ENCODE measurements at regions not wholly inside any gene's neighbourhood (a gene's known extent, or its start where the extent isn't known, plus 50 kb on each side); places are given as distances from the start of the nearest gene placed in this dataset.

DNA sequence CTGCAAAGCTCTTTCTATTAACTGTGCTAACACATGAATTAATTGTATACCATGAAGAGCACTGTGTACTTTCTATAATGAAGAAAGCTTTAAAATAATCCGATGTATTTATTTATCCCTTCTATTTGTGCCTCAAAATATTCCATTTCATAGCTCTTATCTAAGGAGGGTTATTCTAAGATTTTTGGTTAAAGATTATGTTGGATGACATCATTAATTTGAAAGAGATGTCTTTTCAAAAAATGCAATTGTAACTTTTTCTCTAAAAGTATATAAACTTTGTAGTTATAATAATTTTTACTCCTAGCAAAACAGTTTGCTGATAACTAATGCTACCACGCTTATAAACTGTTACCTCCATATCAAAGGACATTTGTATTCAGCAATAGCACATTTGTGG lies 192.4 kb upstream of the HSF2 start:
- Histone ChIP-seq H3K9me2 (replicated peaks; ENCODE audit: low read length) (no peaks in the 10 kb centered on the region), H3K9ac (ENCODE audit: low read length) (no peak overlapping the region), H2AFZ (ENCODE audit: low read length) (no peak overlapping the region), H3K36me3 (ENCODE audit: low read depth, low read length) (no peaks in the 10 kb centered on the region), H3F3A (ENCODE audit: low read length, unreplicated experiment) (no peaks in the 10 kb centered on the region), H3K4me1 (ENCODE audit: insufficient read depth, low read length) (no peaks in the 10 kb centered on the region), H4K20me1 (ENCODE audit: low read length) (no peaks in the 10 kb centered on the region), H3K9me3 (ENCODE audit: low read length) (no peaks in the 10 kb centered on the region), H3K27ac (ENCODE audit: low read length) (no peak overlapping the region), H3K4me2 (ENCODE audit: low read length) (no peak overlapping the region), H3K4me3 (ENCODE audit: low read length) (no peak overlapping the region), H3K79me2 (ENCODE audit: low read length) (no peaks in the 10 kb centered on the region), H3K27me3 (ENCODE audit: low read length) (no peaks in the 10 kb centered on the region)
- TF ChIP-seq, protein P1, sequence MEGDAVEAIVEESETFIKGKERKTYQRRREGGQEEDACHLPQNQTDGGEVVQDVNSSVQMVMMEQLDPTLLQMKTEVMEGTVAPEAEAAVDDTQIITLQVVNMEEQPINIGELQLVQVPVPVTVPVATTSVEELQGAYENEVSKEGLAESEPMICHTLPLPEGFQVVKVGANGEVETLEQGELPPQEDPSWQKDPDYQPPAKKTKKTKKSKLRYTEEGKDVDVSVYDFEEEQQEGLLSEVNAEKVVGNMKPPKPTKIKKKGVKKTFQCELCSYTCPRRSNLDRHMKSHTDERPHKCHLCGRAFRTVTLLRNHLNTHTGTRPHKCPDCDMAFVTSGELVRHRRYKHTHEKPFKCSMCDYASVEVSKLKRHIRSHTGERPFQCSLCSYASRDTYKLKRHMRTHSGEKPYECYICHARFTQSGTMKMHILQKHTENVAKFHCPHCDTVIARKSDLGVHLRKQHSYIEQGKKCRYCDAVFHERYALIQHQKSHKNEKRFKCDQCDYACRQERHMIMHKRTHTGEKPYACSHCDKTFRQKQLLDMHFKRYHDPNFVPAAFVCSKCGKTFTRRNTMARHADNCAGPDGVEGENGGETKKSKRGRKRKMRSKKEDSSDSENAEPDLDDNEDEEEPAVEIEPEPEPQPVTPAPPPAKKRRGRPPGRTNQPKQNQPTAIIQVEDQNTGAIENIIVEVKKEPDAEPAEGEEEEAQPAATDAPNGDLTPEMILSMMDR (conservative IDR thresholded peaks at IDR 0.05; ENCODE audit: low read depth, low read length) = no peak
- TF ChIP-seq EZH2phosphoT487 (IDR thresholded peaks at IDR 0.05; ENCODE audit: borderline replicate concordance, low read length) (no peak), EZH2 (IDR thresholded peaks at IDR 0.05; ENCODE audit: low read length, unreplicated experiment) (no peak)
- ATAC-seq = no peak
- no TSS peak for BruUV-seq (replicated peaks)
- no peak for DNase-seq
- intact Hi-C loops (cut with micrococcal nuclease) = no loop called here
- ChIA-PET POLR2A (ENCODE audit: unreplicated experiment) (no interaction called here), CTCF (no interaction called here)

DNA sequence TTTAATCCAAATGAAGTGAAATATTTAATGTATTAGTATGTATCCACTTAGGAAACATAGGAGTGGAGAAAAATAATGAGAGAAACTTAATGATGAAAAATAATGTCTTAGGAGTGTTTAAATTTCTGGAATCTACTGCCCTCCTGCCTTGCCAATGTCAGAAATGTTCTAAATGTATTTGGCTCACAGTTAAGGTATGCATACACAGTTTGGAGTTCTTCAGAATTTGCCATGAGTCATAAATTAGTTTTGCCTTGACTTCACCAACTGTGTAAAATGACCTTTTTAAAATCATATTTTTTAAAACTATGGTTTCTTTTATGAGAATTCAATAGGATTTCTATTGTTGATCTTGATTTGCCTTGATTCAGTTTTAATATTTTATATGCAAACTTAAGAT lies 191.7 kb upstream of the HSF2 start:
- POLR2A ChIA-PET (ENCODE audit: unreplicated experiment) = no interaction called here
- Histone ChIP-seq H2AFZ (ENCODE audit: low read length) (no peak overlapping the region), H3K79me2 (ENCODE audit: low read length) (no peaks in the 10 kb centered on the region), H3K4me2 (ENCODE audit: low read length) (no peak overlapping the region), H3K9me3 (ENCODE audit: low read length) (no peaks in the 10 kb centered on the region), H3K9me2 (replicated peaks; ENCODE audit: low read length) (no peaks in the 10 kb centered on the region), H3F3A (ENCODE audit: low read length, unreplicated experiment) (no peaks in the 10 kb centered on the region), H3K4me3 (ENCODE audit: low read length) (no peak overlapping the region), H3K9ac (ENCODE audit: low read length) (no peak overlapping the region), H3K4me1 (ENCODE audit: insufficient read depth, low read length) (no peaks in the 10 kb centered on the region), H3K27ac (ENCODE audit: low read length) (no peak overlapping the region), H3K27me3 (ENCODE audit: low read length) (no peaks in the 10 kb centered on the region), H4K20me1 (ENCODE audit: low read length) (no peaks in the 10 kb centered on the region), H3K36me3 (ENCODE audit: low read depth, low read length) (no peaks in the 10 kb centered on the region)
- CTCF ChIA-PET = no interaction called here
- no peak for DNase-seq
- TF ChIP-seq, protein P1 (conservative IDR thresholded peaks at IDR 0.05; ENCODE audit: low read depth, low read length) = no peak
- TF ChIP-seq EZH2 (IDR thresholded peaks at IDR 0.05; ENCODE audit: low read length, unreplicated experiment) (no peak), EZH2phosphoT487 (IDR thresholded peaks at IDR 0.05; ENCODE audit: borderline replicate concordance, low read length) (no peak)
- intact Hi-C loops (cut with micrococcal nuclease) = no loop called here
- no peak for ATAC-seq
- BruUV-seq (replicated peaks) = no TSS peak

- Histone ChIP-seq H3K36me3 (ENCODE audit: low read depth, low read length) (no peaks in the 10 kb centered on the region), H2AFZ (ENCODE audit: low read length) (no peak overlapping the region), H4K20me1 (ENCODE audit: low read length) (no peaks in the 10 kb centered on the region), H3K9ac (ENCODE audit: low read length) (no peak overlapping the region), H3K9me3 (ENCODE audit: low read length) (no peaks in the 10 kb centered on the region), H3K27ac (ENCODE audit: low read length) (no peak overlapping the region), H3F3A (ENCODE audit: low read length, unreplicated experiment) (no peaks in the 10 kb centered on the region), H3K79me2 (ENCODE audit: low read length) (no peaks in the 10 kb centered on the region), H3K4me1 (ENCODE audit: insufficient read depth, low read length) (no peaks in the 10 kb centered on the region), H3K27me3 (ENCODE audit: low read length) (no peaks in the 10 kb centered on the region), H3K4me3 (ENCODE audit: low read length) (no peak overlapping the region), H3K4me2 (ENCODE audit: low read length) (no peak overlapping the region), H3K9me2 (replicated peaks; ENCODE audit: low read length) (no peaks in the 10 kb centered on the region)
- ATAC-seq (no peak), DNase-seq (no peak)
- TF ChIP-seq, protein P1 (conservative IDR thresholded peaks at IDR 0.05; ENCODE audit: low read depth, low read length) = no peak
- TF ChIP-seq EZH2 (IDR thresholded peaks at IDR 0.05; ENCODE audit: low read length, unreplicated experiment) = no peak
- no peak for TF ChIP-seq EZH2phosphoT487 (IDR thresholded peaks at IDR 0.05; ENCODE audit: borderline replicate concordance, low read length)
- no TSS peak for BruUV-seq (replicated peaks)
- ChIA-PET POLR2A (ENCODE audit: unreplicated experiment) (no interaction called here), CTCF (no interaction called here)
- intact Hi-C loops (cut with micrococcal nuclease) = no loop called here
These were observed 184.7 kb upstream of the HSF2 start for GRCh38 chr6:122214605-122215318.

Measured in PC-3 (cell line).